GM12878 (cell line): ENCODE measurements at regions not wholly inside any gene's neighbourhood (a gene's known extent, or its start where the extent isn't known, plus 50 kb on each side); places are given as distances from the start of the nearest gene placed in this dataset.

Experiments
- ATAC-seq: fragments of 200-7000 bp; cut with Tn5 transposase; 3 replicates; pipeline ENCODE4 v1.9.1; 2020; ENCODE audit warnings: mild to moderate bottlenecking, moderate library complexity
- BruUV-seq: library from RNA; stranded (reverse); fragments of 400-500 nt; replicated peaks from 2 replicates; lab custom pipeline; 2021; lab: Mats Ljungman, UMichigan
- CTCF ChIA-PET: fragments of 300-600 bp; sonication (Branson Sonifier 250); formaldehyde crosslinking; extraction: SDS; loops from one replicate; lab custom pipeline; 2021; ENCODE audit warnings: inconsistent platforms; lab: Yijun Ruan, JAX
- POLR2A ChIA-PET: fragments of 350-600 bp; formaldehyde crosslinking; extraction: SDS; loops from one replicate; lab custom pipeline; 2021; ENCODE audit warnings: inconsistent platforms; lab: Charles Lee
- RAD21 ChIA-PET: fragments of 300-600 bp; sonication (Branson Sonifier 250); formaldehyde crosslinking; loops from one replicate; lab custom pipeline; 2023; ENCODE audit warnings: antibody characterized with exemption; ENCODE audit not compliant: unreplicated experiment; lab: Charles Lee
- SMC1A ChIA-PET: fragments of 300-600 bp; sonication (Branson Sonifier 250); formaldehyde crosslinking; loops from one replicate; lab custom pipeline; 2023; ENCODE audit not compliant: unreplicated experiment, uncharacterized antibody; lab: Charles Lee
- DNase-seq: peaks from one replicate; pipeline ENCODE4 v3.0.0-alpha.2; 2011; ENCODE audit warnings: low read depth, low spot score
- FAIRE-seq: peaks from 3 replicates; lab custom pipeline; 2011; peaks lifted over from hg19 to GRCh38; lab: Jason Lieb, UNC
- H2AFZ ChIP-seq: 2 replicates; pipeline ENCODE4 v1.6.0; 2011; ENCODE audit warnings: low read depth, low read length, control low read depth; ENCODE audit not compliant: control insufficient read depth
- H3K27ac ChIP-seq: 2 replicates; pipeline ENCODE4 v1.5.1; 2011; ENCODE audit warnings: control low read depth; ENCODE audit not compliant: control insufficient read depth, insufficient read depth
- H3K27me3 ChIP-seq, 2 experiments: replicated peaks in 1 of 2; 2 replicates each; pipeline versions ENCODE4 v1.6.0 to v1.6.1; 2011; ENCODE audit warnings: low read length in 1 of 2; ENCODE audit not compliant: control insufficient read depth in 2 of 2, insufficient read depth in 2 of 2
- H3K36me3 ChIP-seq, 2 experiments: 2 replicates each; pipeline ENCODE4 v1.5.1; 2011; ENCODE audit warnings: low read length in 1 of 2; ENCODE audit not compliant: control insufficient read depth in 2 of 2, insufficient read depth in 2 of 2
- H3K4me1 ChIP-seq: 2 replicates; pipeline ENCODE4 v1.6.1; 2011; ENCODE audit warnings: mild to moderate bottlenecking, low read length, moderate library complexity, mixed read lengths; ENCODE audit not compliant: control insufficient read depth, insufficient read depth
- H3K4me2 ChIP-seq: 2 replicates; pipeline ENCODE4 v1.6.0; 2011; ENCODE audit warnings: control low read depth; ENCODE audit not compliant: control insufficient read depth, insufficient read depth
- H3K4me3 ChIP-seq: fragments of 200-600 bp; sonication (generic); 2 replicates; pipeline ENCODE4 v1.5.1; 2016
- H3K79me2 ChIP-seq: 2 replicates; pipeline ENCODE4 v1.6.0; 2011; ENCODE audit warnings: low read length; ENCODE audit not compliant: control insufficient read depth, insufficient read depth
- H3K9ac ChIP-seq: 2 replicates; pipeline ENCODE4 v1.8.0; 2011; ENCODE audit warnings: low read length, control low read depth, mixed read lengths; ENCODE audit not compliant: control insufficient read depth, insufficient read depth
- H3K9me3 ChIP-seq: replicated peaks from 3 replicates; pipeline ENCODE4 v1.5.1; 2011; ENCODE audit warnings: mild to moderate bottlenecking, low read length; ENCODE audit not compliant: control insufficient read depth, insufficient read depth
- H4K20me1 ChIP-seq: 2 replicates; pipeline ENCODE4 v1.6.0; 2011; ENCODE audit not compliant: control insufficient read depth, insufficient read depth
- HDGF ChIP-seq: fragments of 450-650 bp; IDR thresholded peaks from 2 replicates; pipeline ENCODE4 v1.6.1; 2016; ENCODE audit warnings: antibody characterized with exemption
- MEF2A ChIP-seq: IDR thresholded peaks from 2 replicates; pipeline ENCODE4 v1.6.1; 2011; ENCODE audit warnings: low read depth, mild to moderate bottlenecking, low read length, moderate library complexity; ENCODE audit not compliant: insufficient read depth
- NKRF ChIP-seq: fragments of 450-650 bp; conservative IDR thresholded peaks from 2 replicates; pipeline ENCODE4 v1.6.1; 2017; ENCODE audit warnings: mild to moderate bottlenecking, moderate library complexity
- POLR2AphosphoS2 ChIP-seq: IDR thresholded peaks from 2 replicates; pipeline ENCODE4 v1.6.1; 2011; ENCODE audit warnings: low read depth, mild to moderate bottlenecking, low read length, improper control_type of control experiment, moderate library complexity
- RAD51 ChIP-seq: fragments of 450-650 bp; IDR thresholded peaks from 2 replicates; pipeline ENCODE4 v1.6.1; 2016; ENCODE audit warnings: moderate library complexity, mild to moderate bottlenecking, inconsistent platforms
- RCOR1 ChIP-seq: conservative IDR thresholded peaks from 2 replicates; pipeline ENCODE4 v1.6.1; 2012; ENCODE audit warnings: low read depth, low read length, improper control_type of control experiment
- SMC3 ChIP-seq: IDR thresholded peaks from 2 replicates; pipeline ENCODE4 v1.6.1; 2011; ENCODE audit warnings: low read length, improper control_type of control experiment, borderline replicate concordance
- ZBTB40 ChIP-seq: fragments of 450-650 bp; IDR thresholded peaks from 2 replicates; pipeline ENCODE4 v1.6.1; 2016; ENCODE audit warnings: mild to moderate bottlenecking, moderate library complexity, borderline replicate concordance
- ZNF687 ChIP-seq: fragments of 450-650 bp; IDR thresholded peaks from 2 replicates; pipeline ENCODE4 v1.6.1; 2017; ENCODE audit warnings: mild to moderate bottlenecking, moderate library complexity
- WGBS: methylation state at CpG from one replicate; pipeline ENCODE4 v1.1.6; 2016; ENCODE audit warnings: low lambda C conversion rate; ENCODE audit not compliant: insufficient replicate concordance, insufficient coverage; ENCODE audit errors: missing lambda C conversion rate; 5-methylcytosine and 5-hydroxymethylcytosine counted together
- in situ Hi-C: fragments of 300-500 bp; cut with MboI; formaldehyde crosslinking; loops from 9 replicates; pipeline ENCODE4 v1.14.3; 2018; ENCODE audit warnings: mixed read lengths
- intact Hi-C: fragments of 100-400 bp; cut with micrococcal nuclease; formaldehyde crosslinking; loops from one replicate; pipeline ENCODE4 v1.14.2; 2022; ENCODE audit not compliant: unreplicated experiment
- TF ChIP-seq, protein P1 (sequence below): fragments of 450-650 bp; IDR thresholded peaks from 2 replicates; pipeline ENCODE4 v1.6.1; 2016; ENCODE audit warnings: mild to moderate bottlenecking
- TF ChIP-seq, protein P2 (sequence below): fragments of 450-650 bp; IDR thresholded peaks from 2 replicates; pipeline ENCODE4 v1.6.1; 2017; ENCODE audit warnings: mild to moderate bottlenecking

DNA sequence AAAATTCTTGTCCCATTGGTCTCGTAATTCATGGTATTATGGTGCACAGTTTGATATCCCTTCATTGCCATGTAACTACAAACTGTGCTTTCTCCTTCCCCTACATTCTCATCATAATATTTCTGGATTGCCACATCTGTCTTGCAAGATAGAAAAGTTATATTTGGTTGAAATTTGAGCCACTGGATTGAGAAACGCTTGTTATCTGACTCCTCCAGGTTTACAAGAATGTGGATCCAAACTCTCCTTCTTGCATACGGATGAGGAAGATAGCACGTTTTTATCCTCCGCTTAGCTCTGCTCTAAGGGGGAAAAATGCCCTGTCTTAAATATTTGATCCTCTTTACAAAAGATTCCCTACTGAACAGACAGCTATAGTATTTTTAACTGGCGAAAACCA lies 438.2 kb downstream of the TSN start:
- Histone ChIP-seq H3K4me1 (no peaks in the 10 kb centered on the region), H3K9ac (no peak overlapping the region), H3K27ac (no peak overlapping the region), H4K20me1 (no peaks in the 10 kb centered on the region), H3K4me2 (no peak overlapping the region), H3K9me3 (no peaks in the 10 kb centered on the region), H3K36me3 (no peaks in the 10 kb centered on the region), H3K4me3 (no peak overlapping the region), H2AFZ (no peak overlapping the region), H3K27me3 (no peaks in the 10 kb centered on the region; a peak in 1 of 4 replicates), H3K79me2 (no peaks in the 10 kb centered on the region)
- intact Hi-C loops (no loop called here), in situ Hi-C loops (no loop called here)
- ATAC-seq (no peak), FAIRE-seq (no peak), DNase-seq (no peak)
- ChIA-PET POLR2A (no interaction called here), CTCF (no interaction called here), RAD21 (interaction anchor here (0.9 kb wide), 1 partner anchor 1276 kb away, joined by 3 read pairs; no protein-coding TSS in a partner anchor), SMC1A (interaction anchor here (0.6 to 0.9 kb wide), 2 partner anchors 18 to 548 kb away, joined by 3 to 4 read pairs; no protein-coding TSS in a partner anchor)
- 37% methylated on average over 6 of the region's 6 CpGs for WGBS
- no TSS peak for BruUV-seq
- TF ChIP-seq RCOR1 (no peak), POLR2AphosphoS2 (no peak), HDGF (no peak), SMC3 (no peak), NKRF (no peak), ZNF687 (no peak), MEF2A (no peak), ZBTB40 (no peak), RAD51 (no peak)
- TF ChIP-seq, protein P1, sequence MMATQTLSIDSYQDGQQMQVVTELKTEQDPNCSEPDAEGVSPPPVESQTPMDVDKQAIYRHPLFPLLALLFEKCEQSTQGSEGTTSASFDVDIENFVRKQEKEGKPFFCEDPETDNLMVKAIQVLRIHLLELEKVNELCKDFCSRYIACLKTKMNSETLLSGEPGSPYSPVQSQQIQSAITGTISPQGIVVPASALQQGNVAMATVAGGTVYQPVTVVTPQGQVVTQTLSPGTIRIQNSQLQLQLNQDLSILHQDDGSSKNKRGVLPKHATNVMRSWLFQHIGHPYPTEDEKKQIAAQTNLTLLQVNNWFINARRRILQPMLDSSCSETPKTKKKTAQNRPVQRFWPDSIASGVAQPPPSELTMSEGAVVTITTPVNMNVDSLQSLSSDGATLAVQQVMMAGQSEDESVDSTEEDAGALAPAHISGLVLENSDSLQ = no peak
- TF ChIP-seq, protein P2, sequence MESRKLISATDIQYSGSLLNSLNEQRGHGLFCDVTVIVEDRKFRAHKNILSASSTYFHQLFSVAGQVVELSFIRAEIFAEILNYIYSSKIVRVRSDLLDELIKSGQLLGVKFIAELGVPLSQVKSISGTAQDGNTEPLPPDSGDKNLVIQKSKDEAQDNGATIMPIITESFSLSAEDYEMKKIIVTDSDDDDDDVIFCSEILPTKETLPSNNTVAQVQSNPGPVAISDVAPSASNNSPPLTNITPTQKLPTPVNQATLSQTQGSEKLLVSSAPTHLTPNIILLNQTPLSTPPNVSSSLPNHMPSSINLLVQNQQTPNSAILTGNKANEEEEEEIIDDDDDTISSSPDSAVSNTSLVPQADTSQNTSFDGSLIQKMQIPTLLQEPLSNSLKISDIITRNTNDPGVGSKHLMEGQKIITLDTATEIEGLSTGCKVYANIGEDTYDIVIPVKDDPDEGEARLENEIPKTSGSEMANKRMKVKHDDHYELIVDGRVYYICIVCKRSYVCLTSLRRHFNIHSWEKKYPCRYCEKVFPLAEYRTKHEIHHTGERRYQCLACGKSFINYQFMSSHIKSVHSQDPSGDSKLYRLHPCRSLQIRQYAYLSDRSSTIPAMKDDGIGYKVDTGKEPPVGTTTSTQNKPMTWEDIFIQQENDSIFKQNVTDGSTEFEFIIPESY = no peak
